ENCODE measurements at regions not wholly inside any gene's neighbourhood (a gene's known extent, or its start where the extent isn't known, plus 50 kb on each side); places are given as distances from the start of the nearest gene placed in this dataset.

DNA sequence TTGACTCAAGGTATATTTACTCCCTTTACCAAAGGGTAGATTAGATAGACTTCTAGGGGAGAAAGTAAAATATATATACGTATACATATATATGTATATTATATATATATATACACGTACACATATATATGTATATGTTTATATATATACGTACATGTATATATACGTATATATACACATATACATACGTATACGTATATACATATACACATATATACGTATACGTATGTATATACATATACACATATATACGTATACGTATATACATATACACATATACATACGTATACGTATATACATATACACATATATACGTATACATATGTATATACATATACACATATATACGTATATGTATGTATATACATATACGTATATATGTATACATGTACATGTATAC, 430.5 kb upstream of the ANO3 start:
- DNase-seq, result no peak

DNA sequence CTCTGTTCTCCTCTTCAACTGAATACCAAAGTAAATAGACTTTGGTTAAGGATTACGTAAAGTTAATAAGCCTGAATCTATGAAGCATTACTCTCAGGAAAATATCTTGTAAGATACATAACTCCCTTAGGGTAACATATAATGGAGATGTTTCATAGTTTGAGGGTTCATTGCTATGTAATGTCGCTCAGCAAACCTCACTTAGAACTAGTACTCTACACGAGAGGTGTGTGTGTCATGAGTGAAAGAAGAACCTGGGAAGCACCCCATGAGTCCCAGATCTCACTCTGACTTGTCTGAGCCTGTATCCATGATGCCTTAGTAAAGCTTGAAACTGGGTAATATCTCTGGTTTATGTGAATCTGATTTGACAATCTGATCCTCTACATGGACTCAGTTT, 429.5 kb upstream of the ANO3 start:
- no peak for DNase-seq

DNA sequence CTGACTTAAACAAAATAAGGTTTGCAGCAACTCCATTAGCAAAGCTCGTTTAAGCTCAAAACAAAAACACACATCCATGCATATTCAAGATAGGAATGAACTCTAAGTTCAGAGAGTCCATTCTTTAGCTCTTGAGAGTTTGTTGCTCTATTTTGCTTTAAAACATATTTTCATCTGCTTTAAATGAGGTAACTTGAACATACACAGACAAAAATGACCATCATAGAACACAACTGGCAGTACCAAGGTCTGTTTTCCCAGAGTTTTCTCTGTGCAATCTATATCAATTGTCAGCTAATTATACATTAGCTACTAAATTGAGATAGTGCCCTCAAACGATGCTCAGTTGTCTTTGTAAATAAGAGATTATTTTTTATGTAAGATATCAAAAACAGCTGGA, 423.2 kb upstream of the ANO3 start:
- no peak for DNase-seq

DNA sequence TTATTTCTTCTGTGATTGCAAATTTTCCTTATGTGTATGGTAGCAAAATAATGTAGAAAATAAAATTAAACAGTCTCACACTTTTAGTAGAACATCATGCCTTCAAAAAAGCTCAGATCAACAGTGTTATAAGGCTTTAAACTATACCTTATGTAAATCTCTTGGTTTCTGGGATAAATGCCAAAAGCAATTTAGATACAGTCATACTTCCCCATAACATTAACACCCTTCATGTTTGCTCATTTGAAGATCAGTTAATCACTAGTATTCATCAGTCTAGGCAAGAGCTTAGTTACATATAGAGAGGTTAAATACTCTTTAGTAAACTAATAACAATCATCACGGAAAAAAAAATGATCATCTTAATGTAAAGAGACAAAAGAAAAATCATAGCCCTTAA, 421.8 kb upstream of the ANO3 start:
- no peak for DNase-seq

DNA sequence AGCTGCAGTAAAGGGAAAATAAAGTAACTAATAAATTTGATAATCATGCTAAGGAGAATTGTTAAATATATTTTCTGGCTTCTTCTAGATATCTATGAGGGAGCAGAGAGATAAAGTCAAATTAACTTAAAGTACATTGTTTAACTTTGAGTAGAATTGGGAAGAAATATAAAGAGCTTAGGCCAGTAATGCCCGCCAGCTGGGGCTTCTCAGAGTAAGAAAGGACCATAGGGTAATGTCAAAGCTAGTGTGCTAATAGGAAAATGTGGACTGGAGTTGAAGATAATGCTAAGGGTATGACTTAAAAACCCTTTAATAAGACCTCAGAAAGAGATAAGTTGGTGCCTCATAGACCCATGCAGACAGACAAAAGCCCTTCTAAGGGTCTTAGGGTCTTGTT, 411.6 kb upstream of the ANO3 start:
- DNase-seq, result no peak

DNA sequence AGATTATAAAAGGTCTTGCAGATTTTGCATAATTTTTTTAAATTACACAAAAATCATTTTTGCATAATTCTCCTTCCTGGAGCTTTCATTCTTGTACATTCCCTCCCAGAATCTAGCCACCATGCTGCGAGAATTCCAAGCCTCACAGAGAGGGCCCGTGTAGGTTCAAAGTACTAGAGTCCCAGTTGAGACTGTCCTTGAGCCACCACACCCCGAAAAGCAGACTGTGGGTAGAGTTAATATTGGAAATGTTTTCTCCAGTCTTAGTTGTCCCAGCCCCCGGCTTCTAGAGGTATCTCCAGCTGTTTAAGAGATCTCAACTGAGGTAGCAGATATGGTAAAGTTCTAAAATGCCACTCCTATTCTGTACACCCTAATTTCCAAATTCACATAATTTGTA, 407.3 kb upstream of the ANO3 start:
- no peak for DNase-seq

DNA sequence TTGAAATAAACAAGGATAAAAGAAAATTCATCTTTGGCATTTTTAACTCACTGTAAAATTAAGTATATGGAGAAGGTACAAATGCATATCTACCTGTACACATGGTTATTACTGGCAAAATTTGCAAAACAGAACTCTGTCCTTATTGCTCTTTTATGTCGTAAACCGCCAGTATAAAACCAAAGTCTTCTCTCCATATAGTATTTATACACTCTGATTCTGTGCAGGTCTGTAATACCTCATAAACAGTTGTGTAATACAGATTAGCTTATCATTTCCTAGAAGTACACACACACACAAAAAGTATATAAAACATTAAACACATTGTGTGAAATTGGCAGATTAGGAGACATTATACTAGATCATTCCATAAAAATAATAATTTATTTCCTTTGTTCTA, 406.6 kb upstream of the ANO3 start:
- no peak for DNase-seq

DNA sequence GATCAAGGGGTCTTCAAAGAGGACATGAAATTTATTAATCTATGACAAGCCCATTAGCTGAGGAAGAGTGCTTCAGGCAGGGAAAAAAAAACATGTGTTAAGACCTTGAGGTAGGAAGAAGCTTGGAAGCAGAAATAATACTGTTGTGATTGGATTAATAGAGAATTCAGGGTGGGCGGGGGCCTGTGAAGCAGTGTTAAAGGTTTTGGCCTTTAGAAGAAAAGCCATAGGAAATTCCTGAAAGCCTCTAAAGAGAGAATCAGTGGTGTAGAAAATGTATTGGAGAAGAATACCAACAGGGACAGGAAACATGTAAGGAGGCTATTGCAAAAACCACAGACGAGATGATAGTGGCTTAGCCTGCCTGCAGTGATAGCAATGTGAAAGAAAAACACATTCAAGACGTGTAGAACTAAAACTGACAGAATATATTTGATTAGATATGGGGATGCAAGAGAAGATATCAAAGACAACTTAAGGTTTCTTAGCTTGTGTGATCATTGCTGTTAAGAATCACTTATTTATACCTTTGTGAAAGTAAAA, 404.4 kb upstream of the ANO3 start:
- no peak for DNase-seq

DNA sequence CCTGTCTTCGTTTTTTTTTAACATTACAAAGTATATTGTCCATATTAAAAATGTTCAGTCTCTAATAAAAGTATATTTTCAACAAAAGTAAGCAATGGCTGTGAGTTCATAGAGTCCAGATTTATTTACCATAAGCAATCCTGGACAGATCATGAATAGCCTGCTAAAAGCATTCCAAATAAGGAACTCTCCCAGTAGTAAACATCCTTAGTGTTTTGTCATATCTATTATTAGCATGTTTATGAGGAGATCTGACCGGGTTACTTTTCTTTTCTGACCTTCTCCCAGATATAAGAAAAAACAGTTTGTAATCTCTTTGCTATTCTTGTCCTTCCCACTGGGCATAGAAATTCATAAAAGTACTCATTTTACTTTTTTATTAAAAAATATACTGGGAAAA, 403.9 kb upstream of the ANO3 start:
- DNase-seq, result no peak

DNA sequence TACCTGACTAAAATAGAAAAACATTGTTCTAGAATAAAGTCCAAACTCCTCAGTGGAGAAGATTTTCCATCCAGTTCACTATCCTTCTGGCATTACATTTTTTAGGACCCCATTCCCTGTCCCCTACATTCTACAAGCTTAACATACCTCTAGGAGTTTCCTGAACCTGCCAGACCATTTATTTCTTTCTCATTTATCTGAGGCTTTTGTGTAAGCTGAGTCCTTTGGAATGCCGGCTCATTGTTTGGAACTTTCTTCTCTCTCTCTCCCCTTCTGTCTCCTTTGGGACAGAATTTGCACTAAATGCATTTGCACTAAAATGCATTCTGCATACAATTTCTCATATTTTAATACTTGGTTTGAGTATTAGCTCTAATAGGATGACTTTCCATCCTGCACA, 393.0 kb upstream of the ANO3 start:
- DNase-seq, result no peak

DNA sequence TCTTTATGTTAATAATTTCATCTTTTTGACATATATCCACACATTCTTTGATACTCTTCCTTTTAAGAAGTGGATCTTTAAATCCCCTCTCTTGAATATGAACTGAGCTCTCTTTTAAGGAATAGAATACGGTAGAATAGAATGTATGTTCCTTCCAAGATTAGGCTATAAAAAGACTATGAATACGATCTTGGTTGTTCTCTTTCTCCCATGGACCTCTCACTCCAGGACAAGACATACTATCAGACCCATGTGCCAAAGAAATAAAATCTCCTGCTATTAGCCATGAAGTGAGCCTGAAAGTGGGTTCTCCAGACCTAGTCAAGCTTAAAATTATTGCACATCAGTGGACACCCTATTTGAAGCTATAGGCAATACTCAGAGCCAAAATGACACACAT, 392.2 kb upstream of the ANO3 start:
- no peak for DNase-seq

DNA sequence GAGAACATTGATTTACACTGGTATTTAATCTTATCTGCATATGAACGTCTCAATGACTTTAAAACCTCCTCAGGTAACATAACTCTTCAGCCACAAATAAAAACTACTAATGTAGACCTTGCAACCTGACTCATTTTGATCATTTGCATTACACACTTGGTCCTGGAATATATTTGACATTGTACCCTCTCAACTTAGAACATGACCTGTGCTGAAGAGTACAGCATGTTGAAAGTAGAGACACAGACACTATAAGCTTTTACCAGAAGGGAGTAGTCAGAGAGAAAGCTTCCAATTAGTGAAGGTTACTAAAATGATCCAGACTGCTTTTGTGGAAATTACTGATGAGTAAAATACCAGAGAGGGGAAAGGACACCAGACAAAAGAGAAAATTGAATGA, 390.6 kb upstream of the ANO3 start:
- no peak for DNase-seq

DNA sequence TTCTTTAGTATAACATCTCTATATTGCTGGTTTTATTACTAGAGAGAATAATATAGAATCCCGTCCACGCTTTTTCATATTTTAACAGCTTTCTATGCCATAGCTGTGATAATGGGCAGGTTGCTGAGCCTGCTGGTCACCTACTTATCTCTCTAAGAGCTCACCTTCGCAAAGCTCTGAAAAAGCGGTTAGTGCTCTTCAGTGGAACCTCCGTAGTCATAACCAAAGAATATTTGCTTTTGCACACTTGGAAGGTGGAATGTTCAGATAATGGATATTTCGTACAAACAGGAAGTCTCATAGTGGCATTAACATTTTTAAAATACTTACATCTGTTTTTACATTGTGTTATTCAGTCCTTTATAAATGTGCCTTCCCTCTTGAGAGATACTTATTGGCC, 388.9 kb upstream of the ANO3 start:
- no peak for DNase-seq

DNA sequence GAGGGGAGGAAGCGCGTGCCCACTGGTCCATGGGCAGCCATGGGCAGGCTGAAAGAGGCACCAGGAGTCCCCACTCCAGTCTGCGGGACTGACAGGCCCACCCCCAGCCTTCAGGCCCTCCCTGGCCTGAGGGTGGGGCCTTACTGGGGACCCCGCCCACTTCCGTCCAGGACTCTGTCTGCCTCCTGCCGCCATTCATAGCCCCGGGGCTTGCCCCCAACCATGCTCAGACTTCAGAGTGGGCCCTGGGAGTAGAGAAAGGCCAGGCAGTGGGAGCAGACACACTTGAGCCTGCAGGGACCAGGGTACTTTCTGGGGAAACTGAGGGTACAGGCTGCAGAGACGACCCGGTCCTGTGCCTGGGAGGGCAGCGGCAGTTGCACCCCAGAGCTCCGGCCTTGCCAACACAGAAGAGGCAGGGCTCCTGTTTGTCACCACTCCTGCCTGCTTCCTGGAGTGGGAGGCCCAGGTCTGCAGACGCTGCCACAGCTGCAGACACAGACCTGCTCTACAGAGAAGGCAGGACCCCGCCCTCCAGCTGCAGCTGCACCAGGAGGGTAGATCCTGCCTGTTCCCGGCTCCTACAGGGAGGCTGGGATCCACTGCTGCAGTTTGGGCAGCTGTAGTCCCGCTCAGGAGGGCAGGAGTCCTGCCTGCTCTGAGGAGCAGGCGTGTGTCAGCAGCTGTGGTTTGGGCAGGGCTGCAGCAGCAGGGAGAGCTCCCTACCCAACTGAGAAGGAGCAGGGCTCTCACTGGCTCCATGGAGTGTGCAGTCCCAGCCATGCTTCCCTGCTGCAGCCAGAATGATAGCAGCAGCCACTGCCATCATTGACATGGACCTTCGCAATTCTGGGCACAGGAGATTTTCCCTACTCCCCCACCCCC, 387.9 kb upstream of the ANO3 start:
- DNase-seq, result no peak

DNA sequence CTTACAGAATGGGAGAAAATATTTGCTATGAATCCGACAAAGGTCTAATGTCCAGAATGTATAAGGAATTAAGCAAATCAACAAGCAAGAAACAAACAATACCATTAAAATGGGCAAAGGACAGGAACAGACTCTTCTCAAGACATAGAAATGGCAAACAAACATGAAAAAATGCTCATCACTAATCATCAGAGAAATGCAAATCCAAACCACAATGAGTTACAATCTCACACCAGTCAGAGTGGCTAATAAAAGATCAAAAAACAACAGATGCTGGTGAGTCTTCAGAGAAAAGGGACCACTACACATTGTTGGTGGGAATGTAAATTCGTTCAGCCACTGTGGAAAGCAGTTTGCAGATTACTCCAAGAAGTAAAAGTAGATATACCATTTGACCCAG, 382.0 kb upstream of the ANO3 start:
- no peak for DNase-seq

DNA sequence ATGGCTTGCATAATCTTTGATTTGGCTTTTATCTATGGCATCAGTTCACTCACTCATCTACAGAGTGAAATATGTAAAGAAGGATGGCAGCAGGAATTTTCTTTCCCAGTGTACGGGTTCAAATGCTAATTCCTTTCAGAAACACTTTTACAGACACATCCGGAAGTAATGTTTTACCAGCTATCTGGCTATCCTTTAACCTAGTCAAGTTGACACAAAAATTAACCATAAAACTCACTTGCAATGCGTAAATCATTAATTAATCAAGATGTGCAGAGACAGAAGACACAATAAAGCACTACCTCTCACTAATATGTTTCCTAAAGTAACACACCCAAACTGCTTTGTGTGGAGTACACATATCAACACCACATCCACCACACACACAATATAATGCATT, 378.9 kb upstream of the ANO3 start:
- no peak for DNase-seq

DNA sequence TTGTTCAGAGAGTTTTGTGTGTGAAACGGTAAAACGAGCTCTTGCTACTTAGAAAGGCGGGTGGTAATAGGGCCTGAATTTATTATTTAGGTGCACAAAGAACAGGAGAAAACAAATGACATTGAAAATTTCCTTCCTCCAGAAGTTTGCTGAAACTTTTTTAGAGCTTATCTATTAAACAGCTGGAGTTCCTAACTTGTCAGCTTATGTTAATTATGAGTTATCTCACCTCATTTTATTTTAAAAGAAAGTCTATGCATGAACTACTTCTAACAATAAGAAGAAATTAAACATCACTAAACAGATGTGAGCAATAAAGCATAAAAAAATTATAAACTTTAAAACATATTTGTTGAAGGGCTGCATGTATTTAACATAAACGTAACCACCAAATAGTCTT, 373.9 kb upstream of the ANO3 start:
- DNase-seq, result no peak

DNA sequence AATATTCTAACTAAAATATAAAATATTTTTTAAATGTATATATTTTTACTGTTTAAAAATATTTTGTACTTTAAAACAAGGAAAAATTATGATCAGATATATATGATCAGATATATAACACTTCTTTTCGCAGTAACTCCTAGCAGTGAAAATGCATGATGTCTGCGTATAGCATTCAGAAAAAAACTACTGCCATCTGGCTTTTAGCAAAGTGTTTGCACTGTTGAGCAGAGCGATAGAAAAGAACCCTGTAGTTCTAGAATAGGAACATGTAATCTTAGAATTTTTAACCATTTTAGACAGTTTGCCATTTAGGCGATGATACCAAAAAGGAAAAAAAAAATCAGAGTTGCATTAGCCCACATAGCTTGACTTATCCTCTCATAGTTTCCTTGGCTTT, 370.4 kb upstream of the ANO3 start:
- no peak for DNase-seq

DNA sequence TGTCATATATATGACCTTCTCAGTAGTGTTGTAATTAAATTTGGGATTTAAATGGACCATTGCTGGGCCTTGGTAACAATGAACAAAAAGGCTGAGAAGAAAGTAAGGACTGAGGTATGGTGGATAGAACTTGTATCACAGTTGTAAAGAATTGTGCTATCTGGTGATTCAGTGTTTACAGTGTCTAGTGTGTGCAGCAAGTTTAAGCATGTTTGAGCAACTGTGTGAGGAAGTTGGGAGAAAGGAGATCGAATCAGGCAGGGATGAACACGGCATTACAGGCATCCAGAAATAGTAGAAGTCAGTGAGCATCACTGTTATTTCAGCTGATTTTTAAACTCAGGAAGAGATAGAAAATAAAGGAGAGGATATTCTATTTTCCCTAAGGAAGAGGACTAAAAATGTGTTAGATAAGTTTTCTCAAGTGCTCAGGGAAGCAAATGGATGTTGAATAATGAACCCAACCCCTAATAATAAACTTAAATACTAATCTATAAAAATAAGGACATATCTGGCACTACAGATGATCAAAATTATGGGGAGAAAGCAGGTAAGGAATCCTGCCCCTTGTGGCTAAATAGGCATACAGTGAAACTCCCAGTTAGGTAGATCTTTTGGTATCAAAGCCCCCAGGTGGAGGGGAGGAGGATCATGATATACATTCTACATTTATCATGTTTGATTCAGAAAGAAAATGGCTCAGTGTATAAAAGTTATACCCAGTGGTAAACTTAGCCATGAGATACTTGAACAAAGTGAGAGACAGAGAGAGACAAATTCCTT, 361.0 kb upstream of the ANO3 start:
- DNase-seq, result no peak

DNA sequence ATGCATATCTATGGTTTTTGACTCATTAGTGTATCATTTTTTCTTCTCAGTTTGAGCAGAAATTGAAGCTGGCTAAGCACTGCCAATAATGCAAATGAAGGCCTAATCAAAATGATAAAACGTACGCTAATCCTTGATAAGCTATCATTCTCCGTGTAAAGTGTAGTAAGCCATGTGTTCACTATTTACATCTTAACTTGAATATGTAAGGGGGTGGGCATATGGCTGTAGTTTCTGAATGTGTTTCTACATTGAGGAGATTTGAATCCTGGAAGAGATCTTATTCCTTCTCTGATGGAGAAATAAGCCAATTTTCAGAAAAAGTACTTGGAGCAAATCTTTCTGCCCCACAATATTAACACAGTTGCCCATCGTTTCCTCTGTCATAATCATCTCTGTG, 351.8 kb upstream of the ANO3 start:
- DNase-seq, result no peak

DNA sequence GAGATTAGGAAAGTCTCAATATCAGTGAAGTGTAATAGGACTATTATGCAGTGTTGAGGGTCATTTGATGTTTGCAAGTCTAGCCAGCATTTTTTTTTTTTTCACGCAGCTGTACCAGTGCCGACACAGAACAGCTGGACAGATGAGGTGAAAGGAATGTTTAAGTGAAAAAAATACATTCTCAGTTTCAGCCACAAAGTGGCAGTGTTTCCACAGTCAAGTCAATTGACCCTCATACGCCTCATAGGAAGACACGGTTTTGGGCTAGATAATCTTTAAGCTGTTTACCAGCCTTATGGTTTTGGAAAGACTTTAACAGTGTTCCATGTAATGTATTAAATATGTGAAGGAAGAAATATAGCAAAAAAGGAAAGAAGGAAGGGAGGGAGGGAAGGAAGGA, 349.9 kb upstream of the ANO3 start:
- DNase-seq, result no peak

DNA sequence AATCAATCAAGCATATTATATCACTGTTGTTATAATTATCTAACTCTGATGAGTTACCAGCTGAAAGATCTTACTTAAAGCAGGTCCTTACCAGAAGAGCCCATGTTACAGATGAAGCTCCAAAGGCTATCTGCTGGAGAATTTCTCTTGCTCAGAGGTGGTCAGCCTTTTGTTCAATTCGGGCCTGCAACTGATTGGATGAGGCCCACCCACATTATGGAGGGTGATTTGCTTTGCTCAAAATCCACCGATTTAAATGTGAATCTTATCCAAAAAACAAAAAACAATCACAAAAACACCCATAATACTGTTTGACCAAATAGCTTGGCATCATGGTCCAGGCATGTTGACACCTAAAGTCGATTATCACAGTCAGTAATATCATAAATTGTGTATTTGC, 348.6 kb upstream of the ANO3 start:
- no peak for DNase-seq

DNA sequence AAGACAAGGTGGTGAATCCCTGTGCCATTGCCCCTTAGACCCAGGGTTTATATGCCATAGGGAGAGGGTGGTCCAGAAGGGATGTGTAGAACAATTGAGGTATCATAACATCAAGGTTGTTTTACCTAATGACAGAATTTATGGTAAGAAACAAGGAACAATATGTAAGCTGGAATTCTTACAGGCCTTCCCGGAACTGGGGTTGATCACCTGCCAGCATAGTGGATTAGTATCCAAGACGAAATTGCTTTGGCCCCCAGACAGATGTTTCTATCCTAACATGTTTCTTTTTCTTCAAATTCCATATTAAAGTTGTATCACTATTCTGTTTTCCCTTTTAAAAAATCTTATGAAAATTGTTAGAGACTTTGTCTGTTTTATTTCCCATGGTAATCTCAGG, 343.8 kb upstream of the ANO3 start:
- DNase-seq, result no peak

DNA sequence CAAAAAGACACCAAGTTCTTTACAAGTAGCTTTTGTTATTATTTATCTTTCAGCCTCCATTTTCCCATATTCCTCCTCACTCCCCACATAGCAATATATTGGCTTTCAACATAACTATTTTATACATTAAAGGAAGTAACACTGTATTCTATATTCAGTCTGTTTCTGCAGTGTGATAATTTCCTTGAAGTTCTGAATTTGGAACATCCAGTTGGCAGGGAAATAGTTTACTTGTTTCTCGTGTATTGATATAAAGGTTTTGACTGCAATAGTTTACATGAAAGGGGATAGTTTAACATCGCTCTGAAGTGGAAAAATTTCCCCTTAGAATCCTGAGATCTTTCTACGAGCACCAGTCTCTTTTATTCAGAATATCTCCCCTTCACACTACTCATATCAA, 341.5 kb upstream of the ANO3 start:
- no peak for DNase-seq

Data from stimulated activated CD4-positive, alpha-beta T cell treated with anti-CD3 and anti-CD28 coated beads, Interleukin-2, amount 100 ng/mL, for 24 hours (primary cell).